ENCODE measurements at regions not wholly inside any gene's neighbourhood (a gene's known extent, or its start where the extent isn't known, plus 50 kb on each side); places are given as distances from the start of the nearest gene placed in this dataset.
"Not testable (repeated sequence)": the region's sequence is repeated elsewhere in the genome, so short reads cannot be mapped to it uniquely, and the experiment has no call there.

- no peak for DNase-seq
These were observed 451.3 kb upstream of the B3GAT1 start for GRCh38 chr11:134863294-134863693.

GRCh38 chr11:134862587-134863195, 450.6 kb upstream of the B3GAT1 start:
- DNase-seq = no peak

- no peak for DNase-seq
These were observed 450.1 kb upstream of the B3GAT1 start for GRCh38 chr11:134862105-134862502.

- DNase-seq = no peak
These were observed 449.6 kb upstream of the B3GAT1 start for GRCh38 chr11:134861490-134862104.

DNA sequence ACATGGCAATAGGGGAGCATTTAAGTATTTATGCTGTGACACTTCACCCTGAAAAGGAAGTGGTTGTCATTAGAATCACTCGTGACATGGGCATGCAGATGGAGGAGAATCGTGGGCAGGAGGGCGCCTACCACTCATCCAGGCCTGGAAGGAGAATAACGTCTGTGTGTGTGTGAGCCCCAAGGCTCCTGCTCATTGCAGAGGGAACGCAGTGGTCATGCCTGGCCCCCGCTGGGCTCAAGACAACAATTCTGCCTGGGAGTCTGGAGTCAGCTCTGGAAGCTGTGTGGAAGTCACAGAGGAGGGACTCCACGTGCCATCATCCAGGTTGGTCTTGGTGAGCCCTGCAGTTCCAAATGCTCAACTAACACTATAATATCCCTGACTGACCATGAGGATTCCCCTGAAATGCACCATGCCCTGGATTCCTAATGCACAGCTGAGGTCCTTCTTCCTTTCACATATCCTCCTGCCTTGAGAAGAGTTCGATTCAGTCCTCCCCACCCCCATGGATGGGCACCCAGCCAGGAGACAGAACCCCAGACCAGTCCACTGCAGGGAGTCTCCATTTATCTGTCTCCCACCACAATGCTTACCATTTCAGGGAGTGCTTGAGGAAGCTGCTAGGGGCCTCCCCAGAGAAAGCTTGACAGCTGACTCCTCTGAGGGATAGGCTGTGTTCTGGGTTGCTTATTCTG, 446.9 kb upstream of the B3GAT1 start:
- no peak for DNase-seq

DNA sequence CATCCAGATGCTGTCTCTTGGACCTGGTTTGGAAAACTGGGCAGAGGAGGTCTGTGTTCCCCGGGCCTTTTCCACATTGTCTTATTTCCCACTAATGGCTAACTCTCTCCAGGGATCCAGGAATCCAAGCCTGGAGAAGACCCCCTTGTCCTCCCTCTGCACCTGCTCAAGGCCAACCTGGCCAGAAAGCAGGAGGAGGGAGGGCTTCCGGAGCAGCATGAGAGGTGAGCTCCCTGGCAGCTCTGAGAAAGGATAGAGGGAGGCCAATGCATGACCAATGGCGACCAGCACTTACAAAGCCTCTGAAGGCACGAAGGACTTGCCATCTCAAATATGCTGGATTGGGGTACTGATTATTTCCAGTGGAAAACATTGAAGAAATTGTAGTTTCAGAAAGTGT, 445.0 kb upstream of the B3GAT1 start:
- DNase-seq = no peak

DNA sequence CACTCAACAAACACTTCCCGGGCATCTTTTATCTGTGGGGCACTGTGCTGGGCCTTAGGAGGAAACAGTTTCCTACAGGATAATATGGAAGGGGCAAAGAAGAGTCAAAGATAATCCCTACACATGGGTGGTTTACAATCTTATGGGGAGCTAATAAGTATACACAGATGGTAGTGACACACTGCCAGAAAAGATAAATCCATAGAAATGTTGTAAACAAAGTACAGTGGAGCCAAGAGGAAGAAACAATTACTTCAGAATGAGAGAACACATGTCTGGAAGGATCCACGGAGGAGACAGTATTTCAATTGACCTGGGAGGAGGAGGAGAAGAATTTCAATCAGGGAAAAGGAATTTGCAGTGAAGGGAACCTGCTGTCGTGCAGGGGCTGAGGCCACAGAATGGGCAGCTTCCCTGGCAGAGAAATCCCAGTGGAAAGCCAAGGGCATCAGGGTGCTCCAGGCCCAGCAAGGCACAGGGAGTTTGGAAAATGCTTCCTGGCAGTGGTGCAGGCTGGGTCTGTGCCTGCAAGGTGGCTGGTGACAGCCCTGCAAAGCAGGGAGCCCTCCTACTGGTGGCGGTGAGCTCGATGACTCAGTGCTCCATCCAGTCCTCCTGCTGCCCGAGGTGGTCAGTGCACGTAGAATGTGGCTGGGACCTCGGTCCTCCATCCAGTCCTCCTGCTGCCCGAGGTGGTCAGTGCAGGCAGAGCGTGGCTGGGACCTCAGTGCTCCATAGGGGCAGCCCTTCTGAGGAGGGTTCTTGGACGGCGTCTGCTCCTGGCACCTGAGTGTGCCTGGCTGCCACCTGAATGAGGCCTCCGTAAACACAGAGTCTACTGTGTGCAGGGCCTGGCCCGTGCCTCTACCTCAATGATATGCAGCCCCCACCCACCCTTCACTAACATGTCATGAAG, 444.3 kb upstream of the B3GAT1 start:
- DNase-seq = no peak

DNA sequence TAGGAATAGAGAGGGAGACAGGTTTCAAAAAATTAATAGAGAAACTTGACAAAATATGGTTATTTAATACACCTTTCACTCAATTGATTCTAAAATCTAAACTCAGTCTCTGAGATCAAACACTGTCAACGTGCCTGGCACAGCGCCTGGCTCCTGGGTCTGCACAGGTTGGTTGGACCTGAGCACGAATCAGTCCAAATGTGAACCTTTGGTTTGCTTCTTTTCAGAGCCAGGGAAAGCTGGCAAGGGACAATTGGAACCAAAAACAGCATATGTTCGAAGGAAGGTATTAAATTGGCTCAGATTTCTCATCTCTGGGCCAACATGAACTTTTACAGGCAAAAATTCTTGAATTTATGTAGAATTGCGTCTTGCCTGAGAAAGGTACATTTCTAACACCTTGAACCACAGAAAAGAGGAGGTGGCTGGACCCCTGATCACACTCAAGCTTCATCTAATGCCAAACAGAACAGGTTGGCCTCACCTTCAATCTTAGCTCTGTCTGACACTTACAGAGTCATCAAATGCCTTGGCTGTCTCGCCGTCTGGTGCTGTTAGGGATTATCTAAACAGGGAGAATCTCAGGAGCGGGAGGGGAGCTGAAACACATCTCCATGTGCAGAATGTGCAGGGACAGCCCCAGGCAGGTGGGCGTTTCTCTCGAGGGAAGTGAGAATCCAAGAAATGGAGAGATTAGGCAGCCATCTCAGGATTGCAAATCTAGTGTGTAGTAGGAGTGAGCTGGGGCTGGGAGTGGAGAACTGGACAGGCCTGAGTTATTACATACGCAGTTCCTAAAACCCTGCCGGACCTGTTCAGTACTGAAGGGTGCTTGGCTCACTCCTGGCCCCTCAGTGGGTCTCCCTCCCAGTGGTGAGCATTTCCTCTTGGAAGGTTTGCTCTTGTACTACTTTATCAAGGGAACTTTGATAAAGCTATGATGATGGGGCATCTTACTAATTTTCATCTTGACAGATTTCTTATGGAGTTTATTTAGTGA, 442.2 kb upstream of the B3GAT1 start:
- no peak for DNase-seq

- DNase-seq = not testable (repeated sequence)
These were observed 439.6 kb upstream of the B3GAT1 start for GRCh38 chr11:134851503-134852224.

DNA sequence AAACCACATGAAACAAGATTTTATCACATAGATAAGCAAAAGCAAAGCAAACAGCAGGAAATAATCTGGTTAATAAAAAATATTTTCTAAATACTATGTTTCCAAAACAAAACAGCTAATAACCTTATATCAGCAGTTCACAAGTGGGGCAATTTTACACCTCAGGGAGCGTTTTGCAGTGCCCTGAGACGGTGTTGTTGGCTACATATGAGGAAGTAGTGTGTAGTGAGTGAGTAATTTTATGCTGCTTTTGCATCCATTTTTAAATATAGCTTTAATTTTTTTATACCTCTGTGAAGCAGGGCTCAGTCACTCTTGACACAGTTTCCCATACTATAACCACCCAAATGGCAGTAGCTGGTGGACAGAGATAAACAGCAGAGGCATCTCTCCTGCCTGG, 438.5 kb upstream of the B3GAT1 start:
- no peak for DNase-seq

GRCh38 chr11:134849833-134850232, 437.8 kb upstream of the B3GAT1 start:
- DNase-seq = no peak

GRCh38 chr11:134847083-134847715, 435.2 kb upstream of the B3GAT1 start:
- no peak for DNase-seq

DNA sequence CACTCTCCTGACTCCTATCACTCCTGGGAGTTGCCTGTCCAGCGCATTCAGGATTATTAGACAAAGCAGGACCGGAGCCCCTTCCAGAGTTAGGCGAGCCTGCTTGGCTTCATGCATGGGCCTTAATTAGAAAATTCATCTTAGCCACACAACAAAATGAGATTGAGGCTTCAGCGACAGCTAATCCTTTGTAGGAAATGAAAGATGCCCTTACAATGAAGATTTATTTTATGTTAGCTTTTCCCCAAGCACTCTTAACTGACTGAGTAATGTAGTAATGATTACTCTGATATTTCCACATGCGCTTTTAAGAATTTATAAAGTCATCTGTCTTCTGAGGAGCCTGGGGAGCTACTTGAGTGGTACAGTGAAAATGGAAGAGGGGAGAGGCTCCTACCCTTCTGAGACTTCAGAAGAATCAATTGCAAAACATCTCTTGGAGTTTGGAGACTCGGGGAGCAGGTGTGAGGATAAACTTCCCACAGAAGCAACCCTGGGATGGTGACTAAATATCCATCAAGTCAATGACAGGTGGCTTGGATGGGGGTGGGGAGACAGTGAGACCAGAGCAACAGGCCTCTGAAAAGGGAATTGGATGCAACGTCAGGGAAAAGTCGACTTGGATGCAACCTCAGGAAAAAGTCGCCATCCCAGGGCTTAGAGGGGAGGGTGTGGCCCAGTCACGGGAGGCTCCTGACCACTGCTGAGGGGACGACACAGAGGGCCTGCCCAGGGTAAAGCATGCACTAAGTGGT, 434.5 kb upstream of the B3GAT1 start:
- no peak for DNase-seq

- DNase-seq = no peak
These were observed 433.7 kb upstream of the B3GAT1 start for GRCh38 chr11:134845474-134846327.

DNA sequence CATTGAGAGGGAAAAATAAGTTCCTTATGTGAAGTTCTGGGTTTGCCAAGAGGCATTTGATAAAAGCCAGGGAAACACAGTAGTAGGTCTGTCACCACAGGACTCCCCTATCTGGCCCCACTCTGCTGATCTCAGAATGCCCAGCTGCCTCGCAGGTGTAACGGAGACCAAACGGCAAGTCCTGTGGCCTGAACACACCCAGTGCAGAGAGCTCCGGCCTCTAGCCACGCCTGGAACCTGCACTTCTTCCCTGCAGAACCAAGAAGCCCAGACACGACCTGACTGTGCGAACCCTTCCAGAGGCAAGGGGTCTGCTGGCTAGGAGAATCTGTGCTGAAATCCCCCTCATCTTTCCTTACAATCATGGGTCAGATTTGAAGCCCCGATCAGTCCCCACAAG, 432.8 kb upstream of the B3GAT1 start:
- DNase-seq = no peak

GRCh38 chr11:134843735-134844134, 431.7 kb upstream of the B3GAT1 start:
- no peak for DNase-seq

GRCh38 chr11:134843020-134843419, 431.0 kb upstream of the B3GAT1 start:
- no peak for DNase-seq

- DNase-seq = no peak
These were observed 429.9 kb upstream of the B3GAT1 start for GRCh38 chr11:134841972-134842371.

GRCh38 chr11:134841411-134841810, 429.4 kb upstream of the B3GAT1 start:
- no peak for DNase-seq

Data from midbrain (tissue), 1 donor.